ENCODE measurements at regions not wholly inside any gene's neighbourhood (a gene's known extent, or its start where the extent isn't known, plus 50 kb on each side); places are given as distances from the start of the nearest gene placed in this dataset.

GRCh38 chr2:133777574-133777960 is 209.3 kb upstream of the NCKAP5 start:
- no peaks in the 10 kb centered on the region for H3K36me3 ChIP-seq (ENCODE audit: insufficient read depth, insufficient read length, low read length)
- no peaks in the 10 kb centered on the region for H3K27me3 ChIP-seq (ENCODE audit: insufficient read depth, insufficient read length)
- TF ChIP-seq YY1 (IDR thresholded peaks at IDR 0.05; ENCODE audit: insufficient read depth, insufficient read length) (no peak), SUZ12 (IDR thresholded peaks at IDR 0.05; ENCODE audit: extremely low read depth, insufficient read depth, insufficient read length) (no peak), ZNF274 (IDR thresholded peaks at IDR 0.05; ENCODE audit: low read depth, low read length) (no peak)
- H3K4me1 ChIP-seq (ENCODE audit: insufficient read depth, insufficient read length) = no peaks in the 10 kb centered on the region
- no peak overlapping the region for H3K9ac ChIP-seq (ENCODE audit: insufficient read length, low read depth)
- DNase-seq (ENCODE audit: low read depth, low spot score) = no peak
- no peak overlapping the region for H3K4me3 ChIP-seq (ENCODE audit: insufficient read length, low read depth)
- no peaks in the 10 kb centered on the region; the same call in 1 of the 2 replicates for H3K9me3 ChIP-seq (ENCODE audit: insufficient read depth, low read length)

- H3K9ac ChIP-seq (ENCODE audit: insufficient read length, low read depth) = no peak overlapping the region
- no peaks in the 10 kb centered on the region for H3K36me3 ChIP-seq (ENCODE audit: insufficient read depth, insufficient read length, low read length)
- no peaks in the 10 kb centered on the region for H3K4me1 ChIP-seq (ENCODE audit: insufficient read depth, insufficient read length)
- TF ChIP-seq YY1 (IDR thresholded peaks at IDR 0.05; ENCODE audit: insufficient read depth, insufficient read length) = no peak
- no peak for TF ChIP-seq ZNF274 (IDR thresholded peaks at IDR 0.05; ENCODE audit: low read depth, low read length)
- TF ChIP-seq SUZ12 (IDR thresholded peaks at IDR 0.05; ENCODE audit: extremely low read depth, insufficient read depth, insufficient read length) = no peak
- H3K27me3 ChIP-seq (ENCODE audit: insufficient read depth, insufficient read length) = no peaks in the 10 kb centered on the region
- peak; percentile 77 for DNase-seq (ENCODE audit: low read depth, low spot score)
- no peaks in the 10 kb centered on the region; the same call in 1 of the 2 replicates for H3K9me3 ChIP-seq (ENCODE audit: insufficient read depth, low read length)
- H3K4me3 ChIP-seq (ENCODE audit: insufficient read length, low read depth) = no peak overlapping the region
Measured at GRCh38 chr2:133780099-133780996, 212.1 kb upstream of the NCKAP5 start.

GRCh38 chr2:133780997-133781513 is 212.8 kb upstream of the NCKAP5 start:
- no peak for TF ChIP-seq YY1 (IDR thresholded peaks at IDR 0.05; ENCODE audit: insufficient read depth, insufficient read length)
- no peak for TF ChIP-seq SUZ12 (IDR thresholded peaks at IDR 0.05; ENCODE audit: extremely low read depth, insufficient read depth, insufficient read length)
- no peak for TF ChIP-seq ZNF274 (IDR thresholded peaks at IDR 0.05; ENCODE audit: low read depth, low read length)
- Histone ChIP-seq H3K27me3 (ENCODE audit: insufficient read depth, insufficient read length) (no peaks in the 10 kb centered on the region), H3K36me3 (ENCODE audit: insufficient read depth, insufficient read length, low read length) (no peaks in the 10 kb centered on the region), H3K4me3 (ENCODE audit: insufficient read length, low read depth) (no peak overlapping the region), H3K9me3 (ENCODE audit: insufficient read depth, low read length) (no peaks in the 10 kb centered on the region; the same call in 1 of the 2 replicates), H3K4me1 (ENCODE audit: insufficient read depth, insufficient read length) (no peaks in the 10 kb centered on the region), H3K9ac (ENCODE audit: insufficient read length, low read depth) (no peak overlapping the region)
- no peak for DNase-seq (ENCODE audit: low read depth, low spot score)

- Histone ChIP-seq H3K4me1 (ENCODE audit: insufficient read depth, insufficient read length) (no peaks in the 10 kb centered on the region), H3K9ac (ENCODE audit: insufficient read length, low read depth) (no peak overlapping the region), H3K4me3 (ENCODE audit: insufficient read length, low read depth) (no peak overlapping the region), H3K27me3 (ENCODE audit: insufficient read depth, insufficient read length) (no peaks in the 10 kb centered on the region), H3K36me3 (ENCODE audit: insufficient read depth, insufficient read length, low read length) (no peaks in the 10 kb centered on the region), H3K9me3 (ENCODE audit: insufficient read depth, low read length) (no peaks in the 10 kb centered on the region; the same call in 1 of the 2 replicates)
- no peak for DNase-seq (ENCODE audit: low read depth, low spot score)
- TF ChIP-seq SUZ12 (IDR thresholded peaks at IDR 0.05; ENCODE audit: extremely low read depth, insufficient read depth, insufficient read length) (no peak), YY1 (IDR thresholded peaks at IDR 0.05; ENCODE audit: insufficient read depth, insufficient read length) (no peak), ZNF274 (IDR thresholded peaks at IDR 0.05; ENCODE audit: low read depth, low read length) (no peak)
Measured at GRCh38 chr2:133787207-133787606, 218.9 kb upstream of the NCKAP5 start.

GRCh38 chr2:133787651-133788050 is 219.4 kb upstream of the NCKAP5 start:
- Histone ChIP-seq H3K4me3 (ENCODE audit: insufficient read length, low read depth) (no peak overlapping the region), H3K27me3 (ENCODE audit: insufficient read depth, insufficient read length) (no peaks in the 10 kb centered on the region), H3K9me3 (ENCODE audit: insufficient read depth, low read length) (no peaks in the 10 kb centered on the region; the same call in 1 of the 2 replicates), H3K9ac (ENCODE audit: insufficient read length, low read depth) (no peak overlapping the region), H3K4me1 (ENCODE audit: insufficient read depth, insufficient read length) (no peaks in the 10 kb centered on the region), H3K36me3 (ENCODE audit: insufficient read depth, insufficient read length, low read length) (no peaks in the 10 kb centered on the region)
- TF ChIP-seq ZNF274 (IDR thresholded peaks at IDR 0.05; ENCODE audit: low read depth, low read length) (no peak), YY1 (IDR thresholded peaks at IDR 0.05; ENCODE audit: insufficient read depth, insufficient read length) (no peak), SUZ12 (IDR thresholded peaks at IDR 0.05; ENCODE audit: extremely low read depth, insufficient read depth, insufficient read length) (no peak)
- DNase-seq (ENCODE audit: low read depth, low spot score) = no peak

GRCh38 chr2:133788386-133788785 is 220.1 kb upstream of the NCKAP5 start:
- DNase-seq (ENCODE audit: low read depth, low spot score) = no peak
- H3K4me1 ChIP-seq (ENCODE audit: insufficient read depth, insufficient read length) = no peaks in the 10 kb centered on the region
- TF ChIP-seq SUZ12 (IDR thresholded peaks at IDR 0.05; ENCODE audit: extremely low read depth, insufficient read depth, insufficient read length) = no peak
- no peak for TF ChIP-seq YY1 (IDR thresholded peaks at IDR 0.05; ENCODE audit: insufficient read depth, insufficient read length)
- no peak for TF ChIP-seq ZNF274 (IDR thresholded peaks at IDR 0.05; ENCODE audit: low read depth, low read length)

GRCh38 chr2:133789743-133790142 is 221.5 kb upstream of the NCKAP5 start:
- DNase-seq (ENCODE audit: low read depth, low spot score) = no peak
- Histone ChIP-seq H3K27me3 (ENCODE audit: insufficient read depth, insufficient read length) (no peaks in the 10 kb centered on the region), H3K4me3 (ENCODE audit: insufficient read length, low read depth) (no peak overlapping the region), H3K4me1 (ENCODE audit: insufficient read depth, insufficient read length) (no peaks in the 10 kb centered on the region), H3K36me3 (ENCODE audit: insufficient read depth, insufficient read length, low read length) (no peaks in the 10 kb centered on the region), H3K9ac (ENCODE audit: insufficient read length, low read depth) (no peak overlapping the region), H3K9me3 (ENCODE audit: insufficient read depth, low read length) (no peaks in the 10 kb centered on the region)
- TF ChIP-seq YY1 (IDR thresholded peaks at IDR 0.05; ENCODE audit: insufficient read depth, insufficient read length) (no peak), SUZ12 (IDR thresholded peaks at IDR 0.05; ENCODE audit: extremely low read depth, insufficient read depth, insufficient read length) (no peak), ZNF274 (IDR thresholded peaks at IDR 0.05; ENCODE audit: low read depth, low read length) (no peak)

More at GRCh38 chr2:133788386-133788785, 220.1 kb upstream of the NCKAP5 start:
- H3K27me3 ChIP-seq (ENCODE audit: insufficient read depth, insufficient read length) = no peaks in the 10 kb centered on the region
- no peak overlapping the region for H3K4me3 ChIP-seq (ENCODE audit: insufficient read length, low read depth)
- no peaks in the 10 kb centered on the region for H3K9me3 ChIP-seq (ENCODE audit: insufficient read depth, low read length)
- H3K36me3 ChIP-seq (ENCODE audit: insufficient read depth, insufficient read length, low read length) = no peaks in the 10 kb centered on the region
- H3K9ac ChIP-seq (ENCODE audit: insufficient read length, low read depth) = no peak overlapping the region
